GM12873 (cell line): ENCODE measurements at regions not wholly inside any gene's neighbourhood (a gene's known extent, or its start where the extent isn't known, plus 50 kb on each side); places are given as distances from the start of the nearest gene placed in this dataset.

ENCODE experiments used
- TF ChIP-seq, protein P1 (sequence below): IDR thresholded peaks from 2 replicates; pipeline ENCODE4 v1.5.1; 2012; ENCODE audit warnings: low read depth, mild to moderate bottlenecking, moderate library complexity, low read length, control low read depth; ENCODE audit not compliant: insufficient read depth; ENCODE audit errors: missing control alignments

DNA sequence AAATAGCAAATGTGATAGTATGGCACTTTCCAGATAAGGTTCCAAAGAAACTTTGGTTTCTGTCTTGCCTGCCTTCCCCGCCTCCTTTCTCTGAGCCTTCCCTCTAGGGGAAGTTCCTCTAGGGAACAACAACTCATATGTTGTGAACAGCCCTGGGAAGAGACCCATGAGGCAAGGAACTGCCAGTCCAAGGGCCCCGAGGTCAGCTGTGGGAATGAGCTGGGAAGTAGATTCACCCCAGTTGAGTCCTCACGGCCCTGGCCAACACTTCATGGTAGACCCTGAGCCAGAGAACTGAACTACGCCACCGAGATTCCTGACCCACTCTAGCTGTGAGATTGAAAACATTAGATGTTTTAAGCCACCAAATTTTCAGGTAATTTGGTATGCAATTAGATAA lies 154.5 kb upstream of the CCDC68 start:
- TF ChIP-seq, protein P1, sequence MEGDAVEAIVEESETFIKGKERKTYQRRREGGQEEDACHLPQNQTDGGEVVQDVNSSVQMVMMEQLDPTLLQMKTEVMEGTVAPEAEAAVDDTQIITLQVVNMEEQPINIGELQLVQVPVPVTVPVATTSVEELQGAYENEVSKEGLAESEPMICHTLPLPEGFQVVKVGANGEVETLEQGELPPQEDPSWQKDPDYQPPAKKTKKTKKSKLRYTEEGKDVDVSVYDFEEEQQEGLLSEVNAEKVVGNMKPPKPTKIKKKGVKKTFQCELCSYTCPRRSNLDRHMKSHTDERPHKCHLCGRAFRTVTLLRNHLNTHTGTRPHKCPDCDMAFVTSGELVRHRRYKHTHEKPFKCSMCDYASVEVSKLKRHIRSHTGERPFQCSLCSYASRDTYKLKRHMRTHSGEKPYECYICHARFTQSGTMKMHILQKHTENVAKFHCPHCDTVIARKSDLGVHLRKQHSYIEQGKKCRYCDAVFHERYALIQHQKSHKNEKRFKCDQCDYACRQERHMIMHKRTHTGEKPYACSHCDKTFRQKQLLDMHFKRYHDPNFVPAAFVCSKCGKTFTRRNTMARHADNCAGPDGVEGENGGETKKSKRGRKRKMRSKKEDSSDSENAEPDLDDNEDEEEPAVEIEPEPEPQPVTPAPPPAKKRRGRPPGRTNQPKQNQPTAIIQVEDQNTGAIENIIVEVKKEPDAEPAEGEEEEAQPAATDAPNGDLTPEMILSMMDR = no peak

- TF ChIP-seq, protein P1 = no peak
Observed at GRCh38 chr18:55111271-55111670, 152.0 kb upstream of the CCDC68 start.

GRCh38 chr18:55110436-55110835 lies 151.2 kb upstream of the CCDC68 start:
- TF ChIP-seq, protein P1 = no peak

DNA sequence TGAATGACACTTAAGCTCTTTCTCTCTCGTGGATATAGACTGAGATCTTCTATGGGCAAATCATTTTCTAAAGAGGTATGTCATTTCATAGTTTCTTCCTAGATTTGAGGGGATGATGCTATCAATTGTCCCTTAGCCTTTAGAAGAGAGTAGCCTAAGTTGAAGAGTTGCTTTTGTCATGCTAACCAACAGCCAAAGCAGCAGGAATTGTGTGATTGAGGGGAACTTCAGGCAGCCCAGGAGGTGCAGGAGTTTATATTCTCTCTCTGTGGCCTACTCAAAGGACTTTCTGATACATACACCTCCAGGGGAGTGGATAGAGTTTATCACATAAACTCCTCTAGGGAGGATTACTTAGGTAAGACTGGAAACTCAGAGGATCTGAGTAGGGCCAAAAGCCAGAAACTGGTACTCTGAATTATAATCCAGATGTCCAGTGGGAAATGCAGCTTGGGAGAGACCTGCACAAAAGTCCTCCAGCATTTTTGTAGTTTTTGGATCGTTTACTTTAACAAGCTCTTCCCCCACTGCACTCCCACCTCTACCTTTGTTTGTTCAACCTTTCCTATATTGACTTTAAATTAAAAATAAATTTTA lies 150.7 kb upstream of the CCDC68 start:
- TF ChIP-seq, protein P1 = no peak

DNA sequence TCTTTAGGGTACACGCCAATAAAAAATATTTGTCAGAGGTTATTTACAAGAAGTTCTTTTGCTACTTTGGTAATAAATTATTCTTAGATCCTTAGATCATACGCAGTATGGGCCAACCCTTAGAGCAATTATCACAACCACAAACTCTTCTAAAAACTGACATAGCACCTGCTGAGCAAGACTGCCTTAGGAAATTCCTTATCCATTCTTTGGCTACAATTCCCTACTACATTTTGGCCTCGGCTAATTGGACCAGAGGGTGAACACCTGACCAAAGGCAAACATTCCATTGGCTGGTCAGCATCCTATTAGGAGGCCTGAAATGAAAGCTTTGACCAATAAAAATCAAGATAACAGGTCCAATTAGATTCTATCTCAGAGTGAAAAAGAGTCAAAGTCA lies 147.6 kb upstream of the CCDC68 start:
- TF ChIP-seq, protein P1 = no peak

DNA sequence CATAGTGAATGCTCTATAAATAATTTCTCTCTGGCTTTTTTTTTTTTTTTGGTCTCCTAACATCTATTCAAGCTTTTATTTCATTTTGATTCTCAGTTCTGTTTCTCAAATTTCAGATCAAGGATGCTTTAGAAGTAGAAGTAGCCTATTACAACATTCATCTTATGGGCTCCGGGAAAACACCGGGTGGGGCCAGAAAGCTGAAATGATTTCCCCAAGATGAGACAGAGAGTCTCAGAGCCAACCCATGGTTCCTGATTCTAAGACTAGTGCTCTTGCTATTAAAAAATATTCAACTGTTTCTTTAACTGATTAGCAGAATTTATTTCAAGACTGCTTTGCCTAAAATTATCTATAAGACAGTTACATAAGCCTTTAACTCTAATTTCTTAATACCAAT lies 147.2 kb upstream of the CCDC68 start:
- TF ChIP-seq, protein P1 = no peak

DNA sequence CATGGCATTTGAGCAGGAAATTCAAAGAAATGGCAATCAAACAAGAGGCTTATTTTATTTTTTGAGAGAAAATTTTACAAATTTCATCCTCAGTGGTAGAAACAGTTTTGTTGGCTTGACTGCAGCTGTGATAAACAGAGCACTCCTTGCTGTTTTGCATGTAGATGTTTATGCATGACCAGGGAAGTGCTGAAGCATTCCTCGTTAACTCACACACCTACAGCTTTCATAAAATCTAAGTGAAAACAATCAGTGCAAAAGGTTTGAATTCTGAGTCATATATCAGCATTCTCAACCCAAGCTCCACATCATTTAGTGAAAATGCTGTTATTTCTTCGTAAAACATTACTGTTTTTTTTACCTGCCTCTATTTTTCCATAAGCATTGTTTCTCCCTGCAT lies 146.6 kb upstream of the CCDC68 start:
- TF ChIP-seq, protein P1 = no peak
